Uterus (tissue), 3 donors: ENCODE measurements at regions not wholly inside any gene's neighbourhood (a gene's known extent, or its start where the extent isn't known, plus 50 kb on each side); places are given as distances from the start of the nearest gene placed in this dataset.
A peak's percentile ranks its signal among the peaks of the same experiment; 100 is the strongest.

Experiments used
- DNase-seq, 2 donors: peaks; one replicate each; pipeline ENCODE4 v3.0.0-alpha.2; 2019 to 2020
- H3K27ac ChIP-seq, 2 donors: fragments of 200-600 bp; sonication (generic); 1 replicate in 1 of 2; 2 replicates in 1 of 2; pipeline ENCODE4 v1.5.1; 2016 to 2018
- H3K27me3 ChIP-seq, 2 donors: fragments of 200-600 bp; sonication (generic); one replicate each; pipeline ENCODE4 v1.5.1; 2018 to 2019; ENCODE audit warnings: control low read depth in 1 of 2
- H3K36me3 ChIP-seq, 2 donors: fragments of 200-600 bp; sonication (generic); one replicate each; pipeline ENCODE4 v1.5.1; 2019; ENCODE audit warnings: control low read depth in 1 of 2
- H3K4me1 ChIP-seq, 2 donors: fragments of 200-600 bp; sonication (generic); one replicate each; pipeline ENCODE4 v1.5.1; 2018 to 2019; ENCODE audit warnings: control low read depth in 1 of 2
- H3K4me3 ChIP-seq, 2 donors: fragments of 200-600 bp; sonication (generic); 1 replicate in 1 of 2; 2 replicates in 1 of 2; pipeline ENCODE4 v1.5.1; 2018 to 2019; ENCODE audit warnings: mild to moderate bottlenecking in 1 of 2
- H3K9me3 ChIP-seq, 2 donors: fragments of 200-600 bp; sonication (generic); one replicate each; pipeline ENCODE4 v1.5.1; 2019; ENCODE audit warnings: control low read depth in 1 of 2
- POLR2A ChIP-seq, 2 donors: fragments of 450-650 bp; IDR thresholded peaks; one replicate each; pipeline ENCODE4 v1.6.1; 2016; ENCODE audit warnings: antibody characterized with exemption in 2 of 2, mild to moderate bottlenecking in 1 of 2, moderate library complexity in 1 of 2
- intact Hi-C: fragments of 100-400 bp; cut with DNase I; formaldehyde crosslinking; loops from one replicate; pipeline ENCODE4 v1.15.1; 2023; ENCODE audit warnings: low total_unique reads
- TF ChIP-seq, protein P1 (sequence below), 4 experiments: fragments of 200-600 bp in 2 of 4; fragments of 450-650 bp in 2 of 4; sonication (generic) in 2 of 4; IDR thresholded peaks; one replicate each; pipeline ENCODE4 v1.5.1; 2016 to 2019; ENCODE audit warnings: antibody characterized with exemption in 4 of 4, mild to moderate bottlenecking in 2 of 4, moderate library complexity in 1 of 4
- donor health status: DM: yes; HTN: yes; CAD: no.

DNA sequence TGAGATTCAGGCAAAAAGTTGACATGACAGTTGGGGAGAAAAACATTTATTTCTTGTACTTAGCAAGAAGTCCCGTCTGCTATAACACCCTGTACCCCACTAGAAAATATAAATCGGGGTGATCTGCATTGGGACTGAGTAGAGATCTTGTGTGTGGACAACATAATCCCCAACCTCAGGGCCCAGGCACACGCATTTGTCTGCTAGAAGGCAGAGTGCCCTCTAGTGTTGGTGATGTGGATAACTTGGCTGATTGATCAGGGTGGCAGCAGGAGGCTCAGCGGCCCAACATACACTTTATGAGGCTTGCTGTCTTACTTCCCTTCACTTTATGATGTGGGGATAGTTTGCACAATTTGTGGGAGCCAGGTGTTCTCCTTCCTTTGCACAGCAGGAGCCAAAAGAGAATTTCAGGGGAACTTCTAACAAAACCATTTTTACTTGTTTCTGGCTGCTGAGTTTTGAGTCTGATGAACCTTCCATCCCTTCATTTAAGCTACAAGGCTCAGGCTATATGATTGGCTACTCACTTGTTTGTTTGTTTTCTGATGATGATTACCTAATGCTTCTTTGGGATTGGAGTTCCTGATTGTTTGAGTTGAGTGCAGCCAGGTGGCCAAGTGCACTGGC is 263.2 kb downstream of the DMAC1 start:
- DNase-seq, result no peak
- intact Hi-C loops, result no loop called here
- Histone ChIP-seq H3K9me3 (no peaks in the 10 kb centered on the region), H3K27me3 (no peaks in the 10 kb centered on the region), H3K27ac (no peak overlapping the region), H3K4me3 (no peak overlapping the region), H3K36me3 (no peaks in the 10 kb centered on the region), H3K4me1 (no peaks in the 10 kb centered on the region)
- TF ChIP-seq POLR2A (IDR thresholded peaks at IDR 0.05), result no peak
- TF ChIP-seq, protein P1, sequence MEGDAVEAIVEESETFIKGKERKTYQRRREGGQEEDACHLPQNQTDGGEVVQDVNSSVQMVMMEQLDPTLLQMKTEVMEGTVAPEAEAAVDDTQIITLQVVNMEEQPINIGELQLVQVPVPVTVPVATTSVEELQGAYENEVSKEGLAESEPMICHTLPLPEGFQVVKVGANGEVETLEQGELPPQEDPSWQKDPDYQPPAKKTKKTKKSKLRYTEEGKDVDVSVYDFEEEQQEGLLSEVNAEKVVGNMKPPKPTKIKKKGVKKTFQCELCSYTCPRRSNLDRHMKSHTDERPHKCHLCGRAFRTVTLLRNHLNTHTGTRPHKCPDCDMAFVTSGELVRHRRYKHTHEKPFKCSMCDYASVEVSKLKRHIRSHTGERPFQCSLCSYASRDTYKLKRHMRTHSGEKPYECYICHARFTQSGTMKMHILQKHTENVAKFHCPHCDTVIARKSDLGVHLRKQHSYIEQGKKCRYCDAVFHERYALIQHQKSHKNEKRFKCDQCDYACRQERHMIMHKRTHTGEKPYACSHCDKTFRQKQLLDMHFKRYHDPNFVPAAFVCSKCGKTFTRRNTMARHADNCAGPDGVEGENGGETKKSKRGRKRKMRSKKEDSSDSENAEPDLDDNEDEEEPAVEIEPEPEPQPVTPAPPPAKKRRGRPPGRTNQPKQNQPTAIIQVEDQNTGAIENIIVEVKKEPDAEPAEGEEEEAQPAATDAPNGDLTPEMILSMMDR (IDR thresholded peaks at IDR 0.05), result peak; percentile 29 to 53 (median 42)

- Histone ChIP-seq H3K27ac (no peak overlapping the region), H3K4me1 (no peaks in the 10 kb centered on the region), H3K9me3 (no peaks in the 10 kb centered on the region), H3K36me3 (no peaks in the 10 kb centered on the region), H3K27me3 (no peaks in the 10 kb centered on the region), H3K4me3 (no peak overlapping the region)
- intact Hi-C loops, result no loop called here
- no peak for TF ChIP-seq POLR2A (IDR thresholded peaks at IDR 0.05)
- TF ChIP-seq, protein P1 (IDR thresholded peaks at IDR 0.05), result no peak
- no peak for DNase-seq
These were observed 265.2 kb downstream of the DMAC1 start for GRCh38 chr9:7534211-7534935.

GRCh38 chr9:7533376-7534090 is 266.0 kb downstream of the DMAC1 start:
- Histone ChIP-seq H3K4me3 (no peak overlapping the region), H3K27ac (no peak overlapping the region), H3K27me3 (no peaks in the 10 kb centered on the region), H3K36me3 (no peaks in the 10 kb centered on the region), H3K9me3 (no peaks in the 10 kb centered on the region), H3K4me1 (no peaks in the 10 kb centered on the region)
- TF ChIP-seq POLR2A (IDR thresholded peaks at IDR 0.05), result no peak
- TF ChIP-seq, protein P1 (IDR thresholded peaks at IDR 0.05), result no peak
- intact Hi-C loops, result no loop called here
- DNase-seq, result no peak

DNA sequence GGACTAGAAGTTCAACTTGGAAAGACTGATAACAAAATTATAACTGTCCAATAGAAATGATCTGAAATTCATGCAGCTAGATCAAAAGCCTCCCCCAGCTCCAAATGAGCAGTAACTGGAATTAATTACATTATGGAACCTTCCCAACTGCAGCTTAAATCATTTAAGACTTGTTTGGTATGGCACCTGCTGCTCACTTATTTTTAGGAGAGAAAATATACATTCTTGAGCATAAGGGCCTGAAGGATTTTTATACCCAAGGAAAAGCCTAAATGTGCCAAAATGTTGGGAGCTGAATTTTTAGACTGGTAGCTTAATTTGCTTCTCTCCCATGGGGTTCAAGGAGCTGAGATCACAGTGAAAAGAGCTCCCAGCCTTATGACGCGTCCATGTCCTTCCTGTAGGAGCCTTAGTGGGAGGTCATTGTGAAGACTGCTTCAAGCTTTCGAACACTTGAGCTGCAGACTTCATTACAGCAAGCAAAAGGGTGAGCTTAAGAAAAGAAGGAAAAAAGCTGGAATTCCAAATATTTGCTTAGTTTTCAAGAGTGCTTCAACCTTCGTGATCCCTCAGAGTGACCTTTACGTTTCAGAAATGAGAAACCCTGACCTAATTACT is 276.0 kb downstream of the DMAC1 start:
- no peaks in the 10 kb centered on the region for H3K4me1 ChIP-seq
- intact Hi-C loops, result no loop called here
- no peaks in the 10 kb centered on the region for H3K9me3 ChIP-seq
- H3K36me3 ChIP-seq, result no peaks in the 10 kb centered on the region
- no peak for DNase-seq
- H3K4me3 ChIP-seq, result no peak overlapping the region
- no peak overlapping the region for H3K27ac ChIP-seq
- H3K27me3 ChIP-seq, result no peaks in the 10 kb centered on the region
- no peak for TF ChIP-seq POLR2A (IDR thresholded peaks at IDR 0.05)
- TF ChIP-seq, protein P1 (IDR thresholded peaks at IDR 0.05), result no peak
